PFSK-1 (cell line): ENCODE measurements at regions not wholly inside any gene's neighbourhood (a gene's known extent, or its start where the extent isn't known, plus 50 kb on each side); places are given as distances from the start of the nearest gene placed in this dataset.

Experiments used
- FOXP2 ChIP-seq: optimal IDR thresholded peaks from 2 replicates; pipeline ENCODE3; 2011; ENCODE audit warnings: borderline replicate concordance, control low read depth, inconsistent platforms; ENCODE audit not compliant: insufficient read depth; ENCODE audit errors: extremely low read length, extremely low read depth
- POLR2AphosphoS5 ChIP-seq: IDR thresholded peaks from 2 replicates; pipeline ENCODE4 v1.6.1; 2012; ENCODE audit warnings: low read depth, mild to moderate bottlenecking, control low read depth, low read length, moderate library complexity
- REST ChIP-seq, 2 experiments: IDR thresholded peaks; 2 replicates each; pipeline versions ENCODE4 v1.6.1 to v1.8.0; 2011 to 2012; ENCODE audit warnings: low read depth in 2 of 2, low read length in 2 of 2, control low read depth in 1 of 2, inconsistent platforms in 1 of 2, mild to moderate bottlenecking in 1 of 2, moderate library complexity in 1 of 2; ENCODE audit not compliant: insufficient read depth in 1 of 2
- SIN3A ChIP-seq: IDR thresholded peaks from 2 replicates; pipeline ENCODE4 v1.6.1; 2012; ENCODE audit warnings: mild to moderate bottlenecking, low read length, moderate library complexity, borderline replicate concordance; ENCODE audit not compliant: insufficient read depth
- TAF1 ChIP-seq: IDR thresholded peaks from 2 replicates; pipeline ENCODE4 v1.6.1; 2012; ENCODE audit warnings: low read length, control low read depth, borderline replicate concordance; ENCODE audit not compliant: insufficient read depth

- TF ChIP-seq TAF1 (no peak), REST (IDR thresholded peaks at IDR 0.05; ENCODE audit: insufficient read depth in 1 of 2, low read depth in 2 of 2, low read length in 2 of 2) (no peak), FOXP2 (no peak), POLR2AphosphoS5 (no peak), SIN3A (no peak)
These were observed 204.8 kb upstream of the ADAMTS5 start for GRCh38 chr21:27171707-27172106.

- TF ChIP-seq SIN3A (no peak), REST (IDR thresholded peaks at IDR 0.05; ENCODE audit: insufficient read depth in 1 of 2, low read depth in 2 of 2, low read length in 2 of 2) (no peak), FOXP2 (no peak)
These were observed 201.2 kb upstream of the ADAMTS5 start for GRCh38 chr21:27168084-27168483.

- no peak for TF ChIP-seq SIN3A
- TF ChIP-seq POLR2AphosphoS5, result no peak
- no peak for TF ChIP-seq REST (IDR thresholded peaks at IDR 0.05; ENCODE audit: insufficient read depth in 1 of 2, low read depth in 2 of 2, low read length in 2 of 2)
- no peak for TF ChIP-seq TAF1
- TF ChIP-seq FOXP2, result no peak
These were observed 197.6 kb upstream of the ADAMTS5 start for GRCh38 chr21:27164208-27165177.

- TF ChIP-seq TAF1, result no peak
- TF ChIP-seq FOXP2, result no peak
- TF ChIP-seq POLR2AphosphoS5, result no peak
- TF ChIP-seq SIN3A, result no peak
- no peak for TF ChIP-seq REST (IDR thresholded peaks at IDR 0.05; ENCODE audit: insufficient read depth in 1 of 2, low read depth in 2 of 2, low read length in 2 of 2)
These were observed 192.1 kb upstream of the ADAMTS5 start for GRCh38 chr21:27158967-27159366.
